ENCODE measurements at regions not wholly inside any gene's neighbourhood (a gene's known extent, or its start where the extent isn't known, plus 50 kb on each side); places are given as distances from the start of the nearest gene placed in this dataset.

GRCh38 chr4:175450446-175450845 lies 361.6 kb downstream of the GPM6A start:
- TF ChIP-seq CTCF (IDR thresholded peaks at IDR 0.05) (no peak), POLR2A (IDR thresholded peaks at IDR 0.05) (no peak)

Data from tibial nerve (tissue), 3 donors.